G401 (cell line): ENCODE measurements at regions not wholly inside any gene's neighbourhood (a gene's known extent, or its start where the extent isn't known, plus 50 kb on each side); places are given as distances from the start of the nearest gene placed in this dataset.
"Not testable (repeated sequence)": the region's sequence is repeated elsewhere in the genome, so short reads cannot be mapped to it uniquely, and the experiment has no call there.

ENCODE experiments used
- DNase-seq: peaks from one replicate; pipeline ENCODE4 v3.0.0-alpha.2; 2015; ENCODE audit warnings: low spot score
- in situ Hi-C: cut with HindIII; loops from 2 replicates; pipeline ENCODE4 v1.10.0; 2016; ENCODE audit warnings: low sequenced_read_pairs, mixed read lengths

- in situ Hi-C loops, DNase-seq: not testable (repeated sequence)
Measured at GRCh38 chr4:179683661-179684060, 2241.4 kb upstream of the AGA start.

- in situ Hi-C loops: no loop called here
Measured at GRCh38 chr4:179692222-179692621, 2250.0 kb upstream of the AGA start.

GRCh38 chr4:179695175-179695574, 2252.9 kb upstream of the AGA start:
- DNase-seq: no peak
- in situ Hi-C loops: no loop called here

More at GRCh38 chr4:179692222-179692621, 2250.0 kb upstream of the AGA start:
- no peak for DNase-seq

- no peak for DNase-seq
- in situ Hi-C loops: no loop called here
Measured at GRCh38 chr4:179698321-179698720, 2256.1 kb upstream of the AGA start.

GRCh38 chr4:179709961-179710624, 2267.9 kb upstream of the AGA start:
- in situ Hi-C loops: no loop called here
- no peak for DNase-seq

- no peak for DNase-seq
- in situ Hi-C loops: no loop called here
Measured at GRCh38 chr4:179719766-179720450, 2277.7 kb upstream of the AGA start.

- in situ Hi-C loops, DNase-seq: not testable (repeated sequence)
Measured at GRCh38 chr4:179726491-179726890, 2284.3 kb upstream of the AGA start.

- DNase-seq: no peak
- in situ Hi-C loops: no loop called here
Measured at GRCh38 chr4:179728305-179728704, 2286.1 kb upstream of the AGA start.

- in situ Hi-C loops, DNase-seq: not testable (repeated sequence)
Measured at GRCh38 chr4:179736820-179737219, 2294.6 kb upstream of the AGA start.

- no peak for DNase-seq
- in situ Hi-C loops: no loop called here
Measured at GRCh38 chr4:179738822-179739221, 2296.6 kb upstream of the AGA start.

GRCh38 chr4:179747218-179747910, 2305.1 kb upstream of the AGA start:
- in situ Hi-C loops: no loop called here
- DNase-seq: no peak

GRCh38 chr4:179748837-179749236, 2306.6 kb upstream of the AGA start:
- in situ Hi-C loops: no loop called here
- DNase-seq: no peak

- no peak for DNase-seq
- in situ Hi-C loops: no loop called here
Measured at GRCh38 chr4:179750374-179750773, 2308.1 kb upstream of the AGA start.

- in situ Hi-C loops: no loop called here
- DNase-seq: no peak
Measured at GRCh38 chr4:179751669-179752068, 2309.4 kb upstream of the AGA start.

GRCh38 chr4:179755322-179755721, 2313.1 kb upstream of the AGA start:
- no peak for DNase-seq
- in situ Hi-C loops: no loop called here

GRCh38 chr4:179757641-179758040, 2315.4 kb upstream of the AGA start:
- no peak for DNase-seq
- in situ Hi-C loops: no loop called here

GRCh38 chr4:179762840-179763239, 2320.6 kb upstream of the AGA start:
- DNase-seq: no peak
- in situ Hi-C loops: no loop called here

- no peak for DNase-seq
- in situ Hi-C loops: no loop called here
Measured at GRCh38 chr4:179766938-179767337, 2324.7 kb upstream of the AGA start.

- DNase-seq: no peak
- in situ Hi-C loops: no loop called here
Measured at GRCh38 chr4:179768996-179769395, 2326.8 kb upstream of the AGA start.

- in situ Hi-C loops: no loop called here
- no peak for DNase-seq
Measured at GRCh38 chr4:179797738-179798137, 2355.5 kb upstream of the AGA start.
